Left ventricle myocardium inferior (tissue), 1 donor: ENCODE measurements at regions not wholly inside any gene's neighbourhood (a gene's known extent, or its start where the extent isn't known, plus 50 kb on each side); places are given as distances from the start of the nearest gene placed in this dataset.
"Not testable (repeated sequence)": the region's sequence is repeated elsewhere in the genome, so short reads cannot be mapped to it uniquely, and the experiment has no call there.

Experiments used
- DNase-seq: peaks from one replicate; pipeline ENCODE4 v3.0.0-alpha.2; 2020
- H3K27ac ChIP-seq: fragments of 200-600 bp; replicated peaks from 2 replicates; pipeline ENCODE4 v1.8.0; 2021
- H3K27me3 ChIP-seq: fragments of 200-600 bp; 2 replicates; pipeline ENCODE4 v1.8.0; 2021; ENCODE audit warnings: low read depth
- H3K36me3 ChIP-seq: fragments of 200-600 bp; 2 replicates; pipeline ENCODE4 v1.8.0; 2021
- H3K4me1 ChIP-seq: fragments of 200-600 bp; 2 replicates; pipeline ENCODE4 v1.8.0; 2021
- H3K4me3 ChIP-seq: fragments of 200-600 bp; 2 replicates; pipeline ENCODE4 v1.8.0; 2021; ENCODE audit warnings: mild to moderate bottlenecking, moderate library complexity
- H3K9me3 ChIP-seq: fragments of 200-600 bp; replicated peaks from 2 replicates; pipeline ENCODE4 v1.8.0; 2021
- intact Hi-C: fragments of 100-400 bp; cut with micrococcal nuclease; formaldehyde crosslinking; loops from one replicate; pipeline ENCODE4 v1.11.0; 2022
- TF ChIP-seq, protein P1 (sequence below): fragments of 200-600 bp; IDR thresholded peaks from 2 replicates; pipeline ENCODE4 v1.8.0; 2021; ENCODE audit warnings: antibody characterized with exemption, mild to moderate bottlenecking, borderline replicate concordance
- donor health status: DM: no; HTN: yes; CAD: no; lungs with severe emphysema.

DNA sequence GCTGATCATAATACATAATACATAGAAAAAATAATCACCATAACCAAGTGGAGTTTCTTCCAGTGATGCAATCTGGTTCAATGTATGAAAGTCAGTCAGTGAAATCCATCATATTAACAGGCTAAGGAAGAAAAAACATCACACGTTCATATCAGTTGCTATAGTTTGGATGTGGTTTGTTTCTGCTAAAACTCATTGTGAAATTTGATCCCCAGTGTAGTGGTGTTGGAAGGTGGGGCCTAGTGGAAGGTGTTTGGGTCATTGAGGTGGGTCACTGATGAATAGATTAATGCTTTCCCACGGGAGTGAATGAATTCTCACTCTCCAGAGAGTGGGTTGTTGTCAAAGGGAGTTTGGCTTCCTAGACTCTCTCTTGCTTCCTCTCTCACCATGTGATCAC lies 84.6 kb upstream of the PTGDR start:
- H3K4me1 ChIP-seq = no peaks in the 10 kb centered on the region
- intact Hi-C loops = no loop called here
- no peaks in the 10 kb centered on the region for H3K27me3 ChIP-seq
- H3K9me3 ChIP-seq = peaks cover 4% of the 10 kb centered on the region
- H3K4me3 ChIP-seq = no peak overlapping the region
- no peaks in the 10 kb centered on the region for H3K36me3 ChIP-seq
- TF ChIP-seq, protein P1, sequence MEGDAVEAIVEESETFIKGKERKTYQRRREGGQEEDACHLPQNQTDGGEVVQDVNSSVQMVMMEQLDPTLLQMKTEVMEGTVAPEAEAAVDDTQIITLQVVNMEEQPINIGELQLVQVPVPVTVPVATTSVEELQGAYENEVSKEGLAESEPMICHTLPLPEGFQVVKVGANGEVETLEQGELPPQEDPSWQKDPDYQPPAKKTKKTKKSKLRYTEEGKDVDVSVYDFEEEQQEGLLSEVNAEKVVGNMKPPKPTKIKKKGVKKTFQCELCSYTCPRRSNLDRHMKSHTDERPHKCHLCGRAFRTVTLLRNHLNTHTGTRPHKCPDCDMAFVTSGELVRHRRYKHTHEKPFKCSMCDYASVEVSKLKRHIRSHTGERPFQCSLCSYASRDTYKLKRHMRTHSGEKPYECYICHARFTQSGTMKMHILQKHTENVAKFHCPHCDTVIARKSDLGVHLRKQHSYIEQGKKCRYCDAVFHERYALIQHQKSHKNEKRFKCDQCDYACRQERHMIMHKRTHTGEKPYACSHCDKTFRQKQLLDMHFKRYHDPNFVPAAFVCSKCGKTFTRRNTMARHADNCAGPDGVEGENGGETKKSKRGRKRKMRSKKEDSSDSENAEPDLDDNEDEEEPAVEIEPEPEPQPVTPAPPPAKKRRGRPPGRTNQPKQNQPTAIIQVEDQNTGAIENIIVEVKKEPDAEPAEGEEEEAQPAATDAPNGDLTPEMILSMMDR = no peak
- DNase-seq = no peak
- H3K27ac ChIP-seq = no peak overlapping the region

DNA sequence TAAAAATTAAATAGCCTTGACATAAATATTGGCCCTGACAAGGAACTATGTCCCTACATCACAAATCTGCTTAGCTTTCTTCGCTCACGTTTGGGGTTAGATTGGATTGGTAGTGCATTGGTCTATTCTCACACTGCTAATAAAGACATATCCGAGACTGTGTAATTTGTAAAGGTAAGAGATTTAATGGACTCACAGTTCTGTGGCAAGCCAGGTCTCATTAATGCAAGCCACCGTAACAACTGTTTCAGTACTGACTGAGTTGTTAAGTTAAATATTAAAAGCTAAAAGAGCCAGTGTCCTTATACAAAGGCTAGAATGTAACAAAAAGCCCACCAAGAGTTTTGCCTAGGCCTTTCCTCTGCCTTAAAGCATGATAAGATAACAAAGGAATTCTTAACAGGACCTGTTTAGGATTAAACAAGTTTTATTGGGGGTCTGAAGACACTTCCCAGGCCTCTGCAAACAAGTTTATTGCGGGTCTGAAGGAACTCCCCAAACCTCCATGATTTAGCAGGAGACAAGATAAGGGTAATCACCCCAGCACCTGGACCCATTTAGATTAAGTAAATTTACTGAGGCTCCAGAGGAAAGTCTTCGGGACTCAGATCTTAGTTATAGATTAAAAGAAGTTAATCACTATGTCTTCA lies 88.2 kb upstream of the PTGDR start:
- Histone ChIP-seq H3K9me3 (peaks cover 10% of the 10 kb centered on the region), H3K4me3 (no peak overlapping the region), H3K27me3 (peaks cover 4% of the 10 kb centered on the region), H3K4me1 (no peaks in the 10 kb centered on the region), H3K27ac (no peak overlapping the region), H3K36me3 (no peaks in the 10 kb centered on the region)
- TF ChIP-seq, protein P1 = no peak
- intact Hi-C loops = no loop called here
- no peak for DNase-seq

DNA sequence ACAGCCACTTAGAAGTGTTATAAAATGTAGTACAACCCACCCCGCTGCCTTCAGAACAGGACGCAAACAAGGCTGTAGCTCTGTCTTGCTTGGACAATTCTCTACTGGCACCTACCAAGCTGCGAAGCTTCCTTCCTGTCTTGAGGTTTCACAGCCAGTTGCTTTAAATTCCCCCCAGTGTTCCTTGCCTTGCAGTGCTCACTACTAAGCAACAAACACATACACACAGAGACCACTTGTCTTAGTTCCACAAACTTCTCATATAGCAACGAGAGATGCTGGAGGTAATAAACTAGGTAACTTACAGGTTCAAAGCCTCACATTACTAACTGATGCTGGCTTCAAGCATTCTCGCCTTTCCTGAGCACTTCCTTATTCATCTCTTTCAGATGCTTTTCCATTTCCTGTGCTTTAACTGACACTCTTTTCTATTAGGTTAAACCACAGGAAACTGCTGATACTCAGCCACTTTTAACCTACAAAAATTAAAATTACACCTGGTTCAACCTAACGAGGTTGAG lies 91.5 kb upstream of the PTGDR start:
- peaks cover 4% of the 10 kb centered on the region for H3K27me3 ChIP-seq

DNA sequence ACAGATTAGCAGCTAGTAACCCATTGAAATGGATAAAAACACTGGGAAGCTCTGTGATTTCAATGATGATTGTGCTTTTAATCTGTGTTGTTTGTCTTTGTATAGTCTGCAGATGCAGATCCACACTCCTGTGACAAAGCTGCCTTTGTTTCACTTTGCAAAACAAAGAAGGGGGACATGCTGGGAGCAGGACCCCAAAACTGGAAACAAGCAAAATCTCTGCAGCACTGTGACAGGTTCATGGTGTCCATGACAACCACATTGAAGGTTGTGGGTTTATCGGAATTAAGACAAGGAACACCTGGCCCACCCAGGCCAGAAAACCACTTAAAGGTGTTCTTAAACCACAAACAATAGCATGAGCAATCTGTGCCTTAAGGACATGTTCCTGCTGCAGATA lies 95.6 kb upstream of the PTGDR start:
- peaks cover 41% of the 10 kb centered on the region for H3K9me3 ChIP-seq
- H3K4me3 ChIP-seq, H3K27me3 ChIP-seq, H3K4me1 ChIP-seq, H3K36me3 ChIP-seq, intact Hi-C loops, H3K27ac ChIP-seq, DNase-seq: not testable (repeated sequence)

More for the DNA sequence above, 91.5 kb upstream of the PTGDR start:
- H3K4me3 ChIP-seq = no peak overlapping the region
- no peaks in the 10 kb centered on the region for H3K4me1 ChIP-seq
- TF ChIP-seq, protein P1 = no peak
- peaks cover 32% of the 10 kb centered on the region for H3K9me3 ChIP-seq
- no peak overlapping the region for H3K27ac ChIP-seq
- intact Hi-C loops = no loop called here
- H3K36me3 ChIP-seq = no peaks in the 10 kb centered on the region
- DNase-seq = no peak

DNA sequence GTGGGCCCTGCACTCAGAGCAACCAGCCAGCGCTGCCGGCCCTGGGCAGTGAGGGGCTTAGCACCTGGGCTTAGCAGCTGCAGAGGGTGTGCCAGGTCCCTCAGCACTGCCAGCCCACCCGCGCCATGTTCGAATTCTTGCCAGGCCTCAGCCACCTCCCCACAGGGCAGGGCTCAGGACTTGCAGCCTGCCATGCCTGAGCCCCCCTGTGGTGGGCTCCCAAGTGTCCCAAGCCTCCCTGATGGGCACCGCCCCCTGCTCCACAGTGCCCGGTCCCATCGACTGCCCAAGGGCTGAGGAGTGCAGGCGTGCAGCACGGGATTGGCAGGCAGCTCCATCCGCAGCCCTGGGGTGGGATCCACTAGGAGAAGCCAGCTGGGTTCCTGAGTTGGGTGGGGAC lies 98.0 kb upstream of the NID2 start:
- no peak for DNase-seq
- Histone ChIP-seq H3K27me3 (no peaks in the 10 kb centered on the region), H3K27ac (no peak overlapping the region), H3K4me1 (no peaks in the 10 kb centered on the region), H3K36me3 (no peaks in the 10 kb centered on the region), H3K9me3 (peaks cover 24% of the 10 kb centered on the region), H3K4me3 (no peak overlapping the region)
- intact Hi-C loops = no loop called here
- TF ChIP-seq, protein P1 = no peak

DNA sequence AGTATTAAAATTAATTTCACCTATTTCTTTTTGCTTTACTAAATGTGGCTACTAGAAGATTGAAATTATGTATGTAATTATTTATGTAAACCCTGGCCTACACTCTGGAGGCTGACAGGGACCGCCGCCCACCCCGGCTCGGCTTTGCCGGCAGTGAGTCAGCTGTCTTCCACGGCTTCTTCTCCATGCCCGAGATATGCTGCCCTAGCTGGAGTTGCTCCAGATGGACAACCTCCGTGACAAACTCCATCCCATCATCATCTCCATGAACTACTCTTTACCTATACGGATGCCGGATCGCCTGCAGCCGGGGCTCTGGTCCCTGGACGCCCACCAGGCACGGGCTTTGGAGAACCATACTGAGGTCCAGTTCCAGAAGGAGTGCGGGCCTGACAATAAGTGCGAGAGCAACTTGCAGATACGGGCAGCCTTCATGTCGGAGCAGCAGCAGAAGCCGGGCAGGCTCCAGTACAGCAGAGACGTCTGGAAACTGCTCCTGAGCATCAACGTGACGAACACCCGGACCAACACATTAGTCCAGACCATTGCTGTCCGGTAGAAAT lies 86.9 kb upstream of the NID2 start:
- TF ChIP-seq, protein P1 = no peak
- no peaks in the 10 kb centered on the region for H3K36me3 ChIP-seq

More for the DNA sequence above, 86.9 kb upstream of the NID2 start:
- Histone ChIP-seq H3K27me3 (peaks cover 5% of the 10 kb centered on the region), H3K4me3 (no peak overlapping the region), H3K9me3 (no peaks in the 10 kb centered on the region), H3K27ac (no peak overlapping the region), H3K4me1 (no peaks in the 10 kb centered on the region)
- DNase-seq = no peak
- intact Hi-C loops = no loop called here
